Ammon's horn (tissue), 1 donor: ENCODE measurements at regions not wholly inside any gene's neighbourhood (a gene's known extent, or its start where the extent isn't known, plus 50 kb on each side); places are given as distances from the start of the nearest gene placed in this dataset.

Experiments used
- DNase-seq: peaks from one replicate; pipeline ENCODE4 v3.0.0-alpha.2; 2016; ENCODE audit warnings: low spot score

DNA sequence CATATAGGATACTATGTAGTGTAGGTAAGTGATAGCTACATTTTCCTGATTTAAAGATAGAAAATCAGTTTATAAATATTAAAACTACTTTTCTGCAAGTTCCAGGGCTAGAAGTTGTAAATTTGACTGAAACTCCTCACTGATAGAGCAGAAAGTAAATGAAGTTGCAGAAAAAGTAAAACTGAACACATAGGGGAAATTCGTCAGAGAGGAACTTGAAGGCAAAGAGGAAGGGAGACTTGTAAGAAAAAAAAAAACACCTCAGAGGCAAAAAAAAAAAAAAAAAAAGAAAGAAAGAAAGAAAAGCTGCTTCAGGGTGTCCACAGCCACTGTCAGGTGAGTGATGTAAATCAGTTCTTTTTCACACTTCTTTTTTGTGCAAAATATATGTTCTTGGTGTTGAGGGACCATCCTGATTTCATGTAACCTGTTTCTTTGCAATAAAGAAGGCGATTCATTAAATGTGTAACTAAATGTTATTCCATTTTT, 336.2 kb upstream of the ZNF462 start:
- no peak for DNase-seq

- DNase-seq = peak; percentile 21
Observed at GRCh38 chr9:106528158-106528557, 334.8 kb upstream of the ZNF462 start.

DNA sequence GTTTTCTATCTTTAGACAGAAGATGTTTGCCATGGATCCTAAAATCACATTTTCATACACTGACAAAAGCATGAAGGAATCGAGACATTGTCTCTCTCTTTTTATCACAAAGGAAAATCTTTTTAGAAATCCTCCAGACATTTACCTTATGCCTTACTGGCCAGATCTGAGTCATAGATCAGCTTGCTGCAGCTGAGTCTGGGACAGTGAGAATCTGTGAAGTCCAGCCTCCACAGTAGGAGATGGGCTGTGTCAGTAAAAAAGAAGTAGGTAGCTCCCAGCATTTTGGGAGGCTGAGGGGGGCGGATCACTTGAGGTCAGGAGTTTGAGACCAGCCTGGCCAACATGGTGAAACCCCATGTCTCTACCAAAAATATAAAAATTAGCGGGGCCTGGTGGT, 333.4 kb upstream of the ZNF462 start:
- DNase-seq = no peak

GRCh38 chr9:106531491-106531890, 331.5 kb upstream of the ZNF462 start:
- DNase-seq = no peak

GRCh38 chr9:106532306-106533015, 330.5 kb upstream of the ZNF462 start:
- DNase-seq = no peak

GRCh38 chr9:106534800-106535199, 328.2 kb upstream of the ZNF462 start:
- no peak for DNase-seq

GRCh38 chr9:106535439-106535838, 327.5 kb upstream of the ZNF462 start:
- peak; percentile 25 for DNase-seq

DNA sequence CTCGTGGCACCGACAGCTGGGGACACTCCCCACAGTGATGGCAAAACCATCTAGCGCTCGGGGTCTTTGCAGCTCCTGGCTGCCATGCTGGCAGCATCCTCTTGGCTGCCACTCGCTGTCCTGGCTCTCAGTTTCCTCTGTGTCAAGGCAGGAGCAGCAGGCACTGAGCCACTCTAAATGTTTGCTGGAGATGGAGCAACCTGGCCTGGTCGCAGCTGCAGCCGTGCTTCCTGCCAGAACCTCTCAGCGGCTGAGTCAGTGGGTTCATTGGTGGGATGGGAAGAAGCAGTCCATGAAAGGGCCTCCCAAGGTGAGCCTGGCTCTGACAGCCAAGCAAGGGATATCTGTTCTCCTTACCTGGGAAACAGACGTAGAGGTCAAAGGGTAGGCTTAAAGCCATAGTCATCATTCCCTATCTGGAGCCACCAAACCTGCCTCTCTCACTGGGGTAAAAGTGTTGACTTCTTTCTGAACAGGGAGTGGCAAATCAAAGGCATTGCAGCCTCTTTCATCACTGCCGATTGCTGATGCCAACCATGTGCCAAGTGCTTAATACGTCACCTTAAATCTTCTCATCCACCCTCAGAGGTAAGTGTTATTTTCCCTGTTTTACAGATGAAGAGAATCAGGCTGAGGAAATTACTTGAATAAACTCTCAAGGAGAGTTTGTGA, 304.8 kb upstream of the ZNF462 start:
- no peak for DNase-seq

DNA sequence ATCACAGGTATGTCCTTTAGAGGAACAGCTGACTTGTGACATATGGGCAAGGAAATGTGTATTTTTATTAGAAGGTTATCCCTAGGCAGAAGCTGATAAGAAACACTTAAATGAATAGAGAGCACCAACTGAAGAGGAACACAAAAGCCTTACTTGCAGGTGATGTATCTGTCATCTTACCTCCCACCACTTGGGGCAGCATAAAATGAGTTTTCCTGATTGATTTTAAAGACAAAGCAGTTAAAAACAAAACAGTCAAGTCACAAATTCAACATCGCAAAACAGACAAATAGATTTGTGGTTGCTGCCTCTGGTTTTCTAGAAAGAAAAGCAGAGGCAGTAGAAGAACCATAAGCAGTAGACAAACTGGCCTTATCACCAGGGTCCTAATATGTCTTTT, 302.4 kb upstream of the ZNF462 start:
- no peak for DNase-seq

GRCh38 chr9:106575823-106576222, 287.1 kb upstream of the ZNF462 start:
- peak; percentile 5 for DNase-seq

DNA sequence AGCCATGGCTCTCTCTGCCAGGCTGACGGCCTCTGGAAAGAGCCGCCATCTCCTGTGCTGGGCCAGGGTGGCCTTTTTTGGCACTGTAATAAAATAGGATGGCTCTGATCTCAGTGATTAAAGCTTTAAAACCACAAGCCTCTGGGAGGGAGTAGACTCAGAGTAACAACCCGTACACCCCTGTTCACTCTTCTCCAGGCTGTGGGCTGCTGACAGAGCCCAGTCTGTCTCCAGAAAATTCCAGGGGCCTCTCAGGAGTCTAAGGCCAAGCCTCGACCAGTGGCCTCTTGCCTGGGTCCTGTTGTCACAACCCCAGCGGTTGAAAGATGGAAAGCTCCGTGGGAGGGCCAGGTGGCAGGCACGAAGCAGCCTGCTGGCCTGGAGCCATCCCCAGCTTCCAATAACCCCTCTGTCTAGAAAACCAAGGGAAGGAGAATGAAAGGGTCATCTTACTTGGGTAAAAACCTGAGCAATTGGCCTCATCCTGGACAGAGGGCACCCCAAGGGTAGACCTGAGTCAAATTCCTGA, 286.7 kb upstream of the ZNF462 start:
- DNase-seq = no peak

GRCh38 chr9:106577121-106577520, 285.8 kb upstream of the ZNF462 start:
- DNase-seq = no peak

DNA sequence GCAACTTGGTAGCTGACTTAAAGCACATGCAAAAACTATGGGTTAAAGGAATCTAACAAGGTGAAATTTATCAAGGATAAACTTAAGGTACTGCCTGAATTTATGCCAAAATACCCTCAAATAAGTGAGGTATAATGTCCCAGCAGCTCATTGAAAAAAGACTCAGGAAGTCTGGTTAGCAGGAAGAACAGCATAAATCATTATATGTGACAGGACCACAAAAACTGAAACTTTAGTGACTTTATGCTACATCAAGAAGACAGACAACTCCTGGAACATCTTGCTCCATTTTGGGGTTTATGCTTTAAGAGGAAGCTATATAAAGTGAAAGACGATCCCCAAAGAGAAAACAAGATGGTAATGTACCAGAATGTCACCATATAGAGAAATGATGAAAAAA, 282.4 kb upstream of the ZNF462 start:
- no peak for DNase-seq

GRCh38 chr9:106581973-106582372, 281.0 kb upstream of the ZNF462 start:
- no peak for DNase-seq

GRCh38 chr9:106583751-106584150, 279.2 kb upstream of the ZNF462 start:
- no peak for DNase-seq

GRCh38 chr9:106587042-106587441, 275.9 kb upstream of the ZNF462 start:
- no peak for DNase-seq

- DNase-seq = no peak
Observed at GRCh38 chr9:106588626-106589025, 274.3 kb upstream of the ZNF462 start.

DNA sequence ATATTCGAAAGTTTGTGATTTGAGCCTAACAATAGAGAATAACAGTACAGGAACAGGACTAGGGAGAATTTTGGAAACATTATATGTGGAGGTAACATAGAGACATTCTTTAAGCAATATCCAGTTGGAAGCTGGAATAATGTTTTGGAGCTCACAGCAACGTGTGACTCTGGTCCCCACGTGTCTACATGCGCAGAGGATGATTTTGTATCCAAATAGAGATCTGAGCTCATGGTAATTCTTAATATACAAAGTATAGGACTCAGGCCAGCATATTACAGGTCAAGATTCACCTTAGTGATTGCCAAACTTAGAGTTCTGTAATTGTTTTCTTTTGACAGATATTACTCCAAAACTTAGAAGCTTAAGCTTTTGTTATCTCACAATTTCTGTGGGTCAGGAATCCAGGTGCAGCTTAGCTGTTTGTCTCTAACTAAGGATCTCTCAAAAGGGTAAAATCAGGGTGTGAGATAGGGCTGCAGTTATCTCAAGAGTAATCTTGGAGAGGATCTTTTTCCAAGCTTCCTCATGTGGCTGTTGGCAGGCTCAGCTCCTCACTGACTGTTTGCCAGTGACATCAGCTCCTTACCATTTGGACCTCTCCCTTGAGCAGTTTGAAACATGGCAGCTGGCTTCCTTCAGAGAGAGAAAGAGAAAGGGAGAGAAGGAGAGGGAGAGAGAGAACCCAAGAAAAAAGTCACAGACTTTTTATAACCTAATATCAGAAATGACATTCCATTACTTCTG, 272.0 kb upstream of the ZNF462 start:
- DNase-seq = no peak

DNA sequence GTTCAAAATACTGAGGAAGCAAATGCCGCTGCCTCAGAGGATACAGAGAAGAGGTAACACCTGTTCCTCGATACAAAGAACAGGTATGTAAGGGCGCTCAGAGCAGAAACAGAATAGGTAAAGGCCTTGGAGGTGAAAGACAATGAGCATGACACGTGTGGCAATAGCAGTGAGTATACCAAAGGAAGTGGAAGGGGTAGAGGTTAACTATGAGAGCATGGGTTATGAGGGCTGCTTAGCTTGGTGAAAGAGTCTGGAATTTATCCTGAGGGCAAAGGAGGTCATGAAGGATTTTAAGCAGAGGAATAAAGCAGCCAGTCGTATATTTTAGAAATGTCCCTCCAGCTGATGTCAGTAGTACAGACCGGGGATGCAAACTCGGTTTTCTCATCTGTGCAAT, 269.8 kb upstream of the ZNF462 start:
- no peak for DNase-seq

- no peak for DNase-seq
Observed at GRCh38 chr9:106596984-106597383, 266.0 kb upstream of the ZNF462 start.

- DNase-seq = no peak
Observed at GRCh38 chr9:106600955-106601560, 261.9 kb upstream of the ZNF462 start.

- no peak for DNase-seq
Observed at GRCh38 chr9:106602344-106602743, 260.6 kb upstream of the ZNF462 start.
